CD4-positive, alpha-beta T cell (primary cell): ENCODE measurements at regions not wholly inside any gene's neighbourhood (a gene's known extent, or its start where the extent isn't known, plus 50 kb on each side); places are given as distances from the start of the nearest gene placed in this dataset.

ENCODE experiments used
- ATAC-seq: fragments of 200-7000 bp; cut with Tn5 transposase; one replicate; pipeline ENCODE4 v1.10.0; 2022; ENCODE audit warnings: mild to moderate bottlenecking; ENCODE audit not compliant: poor library complexity
- CTCF ChIA-PET: fragments of 350-600 bp; sonication (Branson Sonifier 250); formaldehyde crosslinking; loops from one replicate; lab custom pipeline; 2021; ENCODE audit warnings: antibody characterized with exemption, inconsistent platforms; lab: Charles Lee
- POLR2A ChIA-PET: fragments of 350-600 bp; sonication (Branson Sonifier 250); formaldehyde crosslinking; loops from one replicate; lab custom pipeline; 2021; ENCODE audit warnings: antibody characterized with exemption, inconsistent platforms; lab: Charles Lee
- DNase-seq, 14 experiments: peaks; one replicate each; pipeline ENCODE4 v3.0.0-alpha.2; 2013 to 2020; ENCODE audit warnings: mixed read lengths in 2 of 14
- H3K27ac ChIP-seq, 2 donors: one replicate each; pipeline versions ENCODE4 v1.5.1 to v1.7.0; 2013; ENCODE audit warnings: low read length in 2 of 2, low read depth in 1 of 2, mild to moderate bottlenecking in 1 of 2
- H3K27me3 ChIP-seq, 2 experiments: 1 replicate in 1 of 2; 2 replicates in 1 of 2; pipeline versions ENCODE4 v1.6.1 to v1.7.0; 2013; ENCODE audit warnings: low read length in 2 of 2, control low read depth in 1 of 2, mild to moderate bottlenecking in 1 of 2, moderate library complexity in 1 of 2; ENCODE audit not compliant: insufficient read depth in 2 of 2, control insufficient read depth in 1 of 2
- H3K36me3 ChIP-seq: one replicate; pipeline ENCODE4 v1.6.1; 2013; ENCODE audit warnings: low read length, control low read depth; ENCODE audit not compliant: insufficient read depth
- H3K4me1 ChIP-seq: one replicate; pipeline ENCODE4 v1.6.1; 2013; ENCODE audit warnings: low read length, control low read depth; ENCODE audit not compliant: insufficient read depth
- H3K4me3 ChIP-seq: one replicate; pipeline ENCODE4 v1.5.1; 2013; ENCODE audit warnings: mild to moderate bottlenecking, low read length, moderate library complexity
- H3K9me3 ChIP-seq, 2 experiments: 1 replicate in 1 of 2; 2 replicates in 1 of 2; pipeline versions ENCODE4 v1.6.1 to v1.7.0; 2013; ENCODE audit warnings: low read length in 2 of 2, mild to moderate bottlenecking in 2 of 2, control low read depth in 1 of 2, moderate library complexity in 1 of 2; ENCODE audit not compliant: control insufficient read depth in 1 of 2, insufficient read depth in 1 of 2
- H3K27ac Mint-ChIP-seq: one replicate; pipeline ENCODE4 v1.8.0; 2020; ENCODE audit warnings: mixed read lengths
- H3K27me3 Mint-ChIP-seq: one replicate; pipeline ENCODE4 v1.8.0; 2021; ENCODE audit warnings: mixed read lengths
- H3K36me3 Mint-ChIP-seq: one replicate; pipeline ENCODE4 v1.8.0; 2021; ENCODE audit warnings: low read depth, mixed read lengths
- H3K4me1 Mint-ChIP-seq: one replicate; pipeline ENCODE4 v1.8.0; 2021; ENCODE audit warnings: low read depth, mixed read lengths
- H3K4me3 Mint-ChIP-seq: one replicate; pipeline ENCODE4 v1.8.0; 2020; ENCODE audit warnings: mild to moderate bottlenecking, mixed read lengths
- H3K9me3 Mint-ChIP-seq: one replicate; pipeline ENCODE4 v1.8.0; 2020; ENCODE audit warnings: mixed read lengths
- intact Hi-C, 2 experiments: fragments of 100-400 bp; cut with DNase I in 1 of 2; cut with micrococcal nuclease in 1 of 2; formaldehyde crosslinking; loops; one replicate each; pipeline versions ENCODE4 v1.15.1 to v1.9.0; 2023 to 2025; cut with DNase I, micrococcal nuclease
- TF ChIP-seq, protein P1 (sequence below): fragments of 200-600 bp; IDR thresholded peaks from one replicate; pipeline ENCODE4 v1.8.0; 2022; ENCODE audit warnings: antibody characterized with exemption, mild to moderate bottlenecking

DNA sequence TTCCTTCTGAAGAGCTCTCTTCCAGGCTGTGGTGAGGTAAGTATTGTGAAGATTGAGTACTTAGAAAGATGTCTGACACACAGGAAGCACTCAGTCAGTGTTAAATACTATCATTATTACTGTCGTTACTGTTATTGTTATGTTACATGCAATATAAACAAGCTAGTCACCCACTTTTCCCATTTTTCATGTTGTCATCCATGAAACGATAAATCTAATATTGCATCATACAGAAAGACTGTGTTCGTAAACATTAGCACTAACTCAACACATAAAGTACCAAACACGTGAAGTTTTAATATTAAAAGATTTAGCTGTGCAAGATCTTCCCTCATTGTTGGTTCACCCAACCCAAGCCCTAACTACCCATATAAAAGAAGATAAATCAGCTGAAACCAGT is 109.2 kb upstream of the NRSN1 start:
- H3K36me3 Mint-ChIP-seq, result no peaks in the 10 kb centered on the region
- CTCF ChIA-PET, result no interaction called here

DNA sequence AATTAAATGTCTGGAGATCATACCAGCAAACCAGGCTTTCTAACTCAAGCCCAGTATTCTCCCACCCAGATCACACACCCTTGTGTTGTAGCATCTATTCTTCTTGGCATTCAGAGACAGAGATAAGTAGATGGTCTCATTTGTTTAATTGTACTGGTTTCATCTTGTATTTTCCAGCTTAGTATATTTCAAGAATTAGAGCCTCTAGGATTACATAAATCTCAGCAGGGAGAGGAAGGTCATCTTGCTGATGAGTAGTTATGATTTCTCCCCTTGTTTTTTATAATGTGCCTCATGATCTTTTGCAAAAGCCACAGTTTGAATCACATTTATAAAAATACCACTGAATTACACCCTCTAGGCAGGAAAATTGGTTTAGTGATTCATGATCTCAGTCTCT is 106.6 kb upstream of the NRSN1 start:
- peaks cover 8% of the 10 kb centered on the region for H3K9me3 Mint-ChIP-seq
- no peaks in the 10 kb centered on the region for H3K4me1 ChIP-seq
- H3K36me3 Mint-ChIP-seq, result no peaks in the 10 kb centered on the region
- no peaks in the 10 kb centered on the region for H3K36me3 ChIP-seq
- no peak overlapping the region for H3K27ac Mint-ChIP-seq
- ATAC-seq, result no peak
- H3K9me3 ChIP-seq, result no peaks in the 10 kb centered on the region
- TF ChIP-seq, protein P1, sequence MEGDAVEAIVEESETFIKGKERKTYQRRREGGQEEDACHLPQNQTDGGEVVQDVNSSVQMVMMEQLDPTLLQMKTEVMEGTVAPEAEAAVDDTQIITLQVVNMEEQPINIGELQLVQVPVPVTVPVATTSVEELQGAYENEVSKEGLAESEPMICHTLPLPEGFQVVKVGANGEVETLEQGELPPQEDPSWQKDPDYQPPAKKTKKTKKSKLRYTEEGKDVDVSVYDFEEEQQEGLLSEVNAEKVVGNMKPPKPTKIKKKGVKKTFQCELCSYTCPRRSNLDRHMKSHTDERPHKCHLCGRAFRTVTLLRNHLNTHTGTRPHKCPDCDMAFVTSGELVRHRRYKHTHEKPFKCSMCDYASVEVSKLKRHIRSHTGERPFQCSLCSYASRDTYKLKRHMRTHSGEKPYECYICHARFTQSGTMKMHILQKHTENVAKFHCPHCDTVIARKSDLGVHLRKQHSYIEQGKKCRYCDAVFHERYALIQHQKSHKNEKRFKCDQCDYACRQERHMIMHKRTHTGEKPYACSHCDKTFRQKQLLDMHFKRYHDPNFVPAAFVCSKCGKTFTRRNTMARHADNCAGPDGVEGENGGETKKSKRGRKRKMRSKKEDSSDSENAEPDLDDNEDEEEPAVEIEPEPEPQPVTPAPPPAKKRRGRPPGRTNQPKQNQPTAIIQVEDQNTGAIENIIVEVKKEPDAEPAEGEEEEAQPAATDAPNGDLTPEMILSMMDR, result no peak
- ChIA-PET POLR2A (no interaction called here), CTCF (no interaction called here)
- DNase-seq, result no peak
- intact Hi-C loops, result no loop called here
- H3K27ac ChIP-seq, result no peak overlapping the region
- H3K4me3 ChIP-seq, result no peak overlapping the region
- peaks cover 10% of the 10 kb centered on the region for H3K27me3 Mint-ChIP-seq
- H3K27me3 ChIP-seq, result no peaks in the 10 kb centered on the region
- H3K4me3 Mint-ChIP-seq, result no peak overlapping the region
- no peaks in the 10 kb centered on the region for H3K4me1 Mint-ChIP-seq

More for the DNA sequence above, 109.2 kb upstream of the NRSN1 start:
- TF ChIP-seq, protein P1, result no peak
- Histone ChIP-seq H3K36me3 (no peaks in the 10 kb centered on the region), H3K27ac (no peak overlapping the region), H3K4me1 (no peaks in the 10 kb centered on the region), H3K4me3 (no peak overlapping the region), H3K27me3 (no peaks in the 10 kb centered on the region), H3K9me3 (no peaks in the 10 kb centered on the region)
- ATAC-seq (no peak), DNase-seq (no peak)
- POLR2A ChIA-PET, result no interaction called here
- Mint-ChIP-seq H3K27ac (no peak overlapping the region), H3K27me3 (peaks cover 10% of the 10 kb centered on the region), H3K9me3 (peaks cover 9% of the 10 kb centered on the region), H3K4me1 (no peaks in the 10 kb centered on the region), H3K4me3 (no peak overlapping the region)
- intact Hi-C loops, result no loop called here

DNA sequence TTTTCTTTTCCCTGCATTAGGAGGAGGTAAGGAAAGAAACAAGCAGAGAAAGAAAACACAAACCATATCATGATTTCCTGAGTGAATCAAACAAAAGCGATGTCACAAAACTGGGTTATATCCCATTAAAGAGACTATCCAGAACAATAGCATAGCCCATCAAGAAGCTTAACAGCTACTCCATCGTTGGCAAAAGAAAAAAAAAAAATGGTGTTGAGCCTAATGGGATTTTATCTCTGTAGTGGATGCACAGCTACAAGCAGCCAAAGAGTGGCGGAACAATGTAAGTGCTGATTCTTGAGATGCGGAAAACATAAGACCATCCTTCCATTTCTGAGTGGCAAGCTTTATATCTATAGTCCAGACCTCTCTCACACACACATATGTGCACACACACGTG is 106.2 kb upstream of the NRSN1 start:
- TF ChIP-seq, protein P1, result no peak
- no peak overlapping the region for H3K27ac Mint-ChIP-seq
- H3K4me3 Mint-ChIP-seq, result no peak overlapping the region
- H3K27me3 Mint-ChIP-seq, result peaks cover 10% of the 10 kb centered on the region
- no peak overlapping the region for H3K27ac ChIP-seq
- no peaks in the 10 kb centered on the region for H3K4me1 ChIP-seq
- intact Hi-C loops, result no loop called here
- H3K36me3 Mint-ChIP-seq, result no peaks in the 10 kb centered on the region
- no peaks in the 10 kb centered on the region for H3K27me3 ChIP-seq
- H3K9me3 Mint-ChIP-seq, result peaks cover 8% of the 10 kb centered on the region
- H3K9me3 ChIP-seq, result no peaks in the 10 kb centered on the region
- no peak for ATAC-seq
- H3K36me3 ChIP-seq, result no peaks in the 10 kb centered on the region
- H3K4me3 ChIP-seq, result no peak overlapping the region
- ChIA-PET CTCF (no interaction called here), POLR2A (no interaction called here)
- H3K4me1 Mint-ChIP-seq, result no peaks in the 10 kb centered on the region
- no peak for DNase-seq
